ENCODE measurements at regions not wholly inside any gene's neighbourhood (a gene's known extent, or its start where the extent isn't known, plus 50 kb on each side); places are given as distances from the start of the nearest gene placed in this dataset.
"Not testable (repeated sequence)": the region's sequence is repeated elsewhere in the genome, so short reads cannot be mapped to it uniquely, and the experiment has no call there.

- ChIA-PET CTCF (no interaction called here), POLR2A (no interaction called here)
- intact Hi-C loops (cut with DNase I, micrococcal nuclease): no loop called here
- Mint-ChIP-seq H3K36me3 (ENCODE audit: low read depth) (no peaks in the 10 kb centered on the region), H3K27me3 (no peaks in the 10 kb centered on the region), H3K4me3 (no peak overlapping the region), H3K9me3 (ENCODE audit: low read depth) (peaks cover 7% of the 10 kb centered on the region), H3K27ac (no peak overlapping the region), H3K4me1 (no peaks in the 10 kb centered on the region)
- ATAC-seq: no peak
- no peak for DNase-seq
Observed at GRCh38 chr3:65262548-65262947, 574.7 kb upstream of the ADAMTS9 start.

GRCh38 chr3:65259946-65260345 is 572.1 kb upstream of the ADAMTS9 start:
- Mint-ChIP-seq H3K4me3 (no peak overlapping the region), H3K36me3 (ENCODE audit: low read depth) (no peaks in the 10 kb centered on the region), H3K9me3 (ENCODE audit: low read depth) (peaks cover 9% of the 10 kb centered on the region), H3K4me1 (no peaks in the 10 kb centered on the region), H3K27ac (no peak overlapping the region), H3K27me3 (no peaks in the 10 kb centered on the region)
- intact Hi-C loops (cut with DNase I, micrococcal nuclease): no loop called here
- POLR2A ChIA-PET: no interaction called here
- no peak for DNase-seq
- CTCF ChIA-PET: no interaction called here
- ATAC-seq: no peak

- H3K4me3 Mint-ChIP-seq; H3K4me1 Mint-ChIP-seq; H3K27me3 Mint-ChIP-seq; H3K27ac Mint-ChIP-seq; H3K36me3 Mint-ChIP-seq (ENCODE audit: low read depth); DNase-seq; POLR2A ChIA-PET; CTCF ChIA-PET; intact Hi-C loops (cut with DNase I, micrococcal nuclease); ATAC-seq: not testable (repeated sequence)
- peaks cover 13% of the 10 kb centered on the region for H3K9me3 Mint-ChIP-seq (ENCODE audit: low read depth)
Observed at GRCh38 chr3:65252914-65253313, 565.1 kb upstream of the ADAMTS9 start.

GRCh38 chr3:65252266-65252665 is 564.5 kb upstream of the ADAMTS9 start:
- ATAC-seq: no peak
- intact Hi-C loops (cut with DNase I, micrococcal nuclease): no loop called here
- no peak for DNase-seq
- Mint-ChIP-seq H3K4me3 (no peak overlapping the region), H3K36me3 (ENCODE audit: low read depth) (no peaks in the 10 kb centered on the region), H3K27me3 (no peaks in the 10 kb centered on the region), H3K9me3 (ENCODE audit: low read depth) (peaks cover 13% of the 10 kb centered on the region), H3K4me1 (no peaks in the 10 kb centered on the region), H3K27ac (no peak overlapping the region)
- POLR2A ChIA-PET: no interaction called here
- CTCF ChIA-PET: interaction anchor here (0.6 kb wide), 1 partner anchor 8 kb away, joined by 3 read pairs; no protein-coding TSS in a partner anchor

GRCh38 chr3:65251375-65251774 is 563.6 kb upstream of the ADAMTS9 start:
- Mint-ChIP-seq H3K4me3 (no peak overlapping the region), H3K4me1 (no peaks in the 10 kb centered on the region), H3K36me3 (ENCODE audit: low read depth) (no peaks in the 10 kb centered on the region), H3K27ac (no peak overlapping the region), H3K9me3 (ENCODE audit: low read depth) (peaks cover 13% of the 10 kb centered on the region), H3K27me3 (no peaks in the 10 kb centered on the region)
- CTCF ChIA-PET: no interaction called here
- POLR2A ChIA-PET: no interaction called here
- DNase-seq: no peak
- ATAC-seq: no peak
- intact Hi-C loops (cut with DNase I, micrococcal nuclease): no loop called here

- peaks cover 3% of the 10 kb centered on the region for H3K9me3 Mint-ChIP-seq (ENCODE audit: low read depth)
- intact Hi-C loops (cut with DNase I, micrococcal nuclease): no loop called here
- H3K4me1 Mint-ChIP-seq: no peaks in the 10 kb centered on the region
- H3K27me3 Mint-ChIP-seq: no peaks in the 10 kb centered on the region
- ATAC-seq: no peak
- no peak for DNase-seq
- CTCF ChIA-PET: no interaction called here
- H3K27ac Mint-ChIP-seq: no peak overlapping the region
- POLR2A ChIA-PET: no interaction called here
- H3K36me3 Mint-ChIP-seq (ENCODE audit: low read depth): no peaks in the 10 kb centered on the region
- H3K4me3 Mint-ChIP-seq: no peak overlapping the region
Observed at GRCh38 chr3:65246561-65246960, 558.8 kb upstream of the ADAMTS9 start.

GRCh38 chr3:65245133-65246063 is 557.6 kb upstream of the ADAMTS9 start:
- CTCF ChIA-PET: no interaction called here
- no peak for ATAC-seq

GRCh38 chr3:65240366-65240765 is 552.6 kb upstream of the ADAMTS9 start:
- no peaks in the 10 kb centered on the region for H3K4me1 Mint-ChIP-seq
- POLR2A ChIA-PET: no interaction called here
- H3K9me3 Mint-ChIP-seq (ENCODE audit: low read depth): peaks cover 4% of the 10 kb centered on the region
- CTCF ChIA-PET: no interaction called here
- no peaks in the 10 kb centered on the region for H3K27me3 Mint-ChIP-seq
- no peak overlapping the region for H3K4me3 Mint-ChIP-seq
- no peak for DNase-seq
- ATAC-seq: no peak
- H3K27ac Mint-ChIP-seq: no peak overlapping the region
- intact Hi-C loops (cut with DNase I, micrococcal nuclease): no loop called here
- no peaks in the 10 kb centered on the region for H3K36me3 Mint-ChIP-seq (ENCODE audit: low read depth)

More at GRCh38 chr3:65245133-65246063, 557.6 kb upstream of the ADAMTS9 start:
- Mint-ChIP-seq H3K9me3 (ENCODE audit: low read depth) (no peaks in the 10 kb centered on the region), H3K4me1 (no peaks in the 10 kb centered on the region), H3K27me3 (no peaks in the 10 kb centered on the region), H3K36me3 (ENCODE audit: low read depth) (no peaks in the 10 kb centered on the region), H3K27ac (no peak overlapping the region), H3K4me3 (no peak overlapping the region)
- intact Hi-C loops (cut with DNase I, micrococcal nuclease): no loop called here
- DNase-seq: no peak
- POLR2A ChIA-PET: no interaction called here

GRCh38 chr3:65238652-65239051 is 550.9 kb upstream of the ADAMTS9 start:
- H3K36me3 Mint-ChIP-seq (ENCODE audit: low read depth): no peaks in the 10 kb centered on the region
- intact Hi-C loops (cut with DNase I, micrococcal nuclease): no loop called here
- ChIA-PET CTCF (no interaction called here), POLR2A (no interaction called here)
- ATAC-seq (no peak), DNase-seq (no peak)
- H3K27me3 Mint-ChIP-seq: no peaks in the 10 kb centered on the region
- H3K4me3 Mint-ChIP-seq: no peak overlapping the region
- H3K27ac Mint-ChIP-seq: no peak overlapping the region
- peaks cover 4% of the 10 kb centered on the region for H3K9me3 Mint-ChIP-seq (ENCODE audit: low read depth)
- no peaks in the 10 kb centered on the region for H3K4me1 Mint-ChIP-seq

- ATAC-seq (no peak), DNase-seq (no peak)
- ChIA-PET CTCF (interaction anchor here (0.6 to 1.2 kb wide), 2 partner anchors 19 to 658 kb away, joined by 4 read pairs; no protein-coding TSS in a partner anchor), POLR2A (no interaction called here)
- Mint-ChIP-seq H3K36me3 (ENCODE audit: low read depth) (no peaks in the 10 kb centered on the region), H3K4me3 (no peak overlapping the region), H3K27me3 (no peaks in the 10 kb centered on the region), H3K4me1 (no peaks in the 10 kb centered on the region), H3K9me3 (ENCODE audit: low read depth) (peaks cover 4% of the 10 kb centered on the region), H3K27ac (no peak overlapping the region)
- intact Hi-C loops (cut with DNase I, micrococcal nuclease): no loop called here
Observed at GRCh38 chr3:65234499-65234898, 546.7 kb upstream of the ADAMTS9 start.

- no peaks in the 10 kb centered on the region for H3K27me3 Mint-ChIP-seq
Observed at GRCh38 chr3:65233561-65233960, 545.8 kb upstream of the ADAMTS9 start.

GRCh38 chr3:65231544-65231943 is 543.7 kb upstream of the ADAMTS9 start:
- intact Hi-C loops (cut with DNase I, micrococcal nuclease): no loop called here
- Mint-ChIP-seq H3K36me3 (ENCODE audit: low read depth) (no peaks in the 10 kb centered on the region), H3K27me3 (no peaks in the 10 kb centered on the region), H3K4me1 (no peaks in the 10 kb centered on the region), H3K9me3 (ENCODE audit: low read depth) (no peaks in the 10 kb centered on the region), H3K27ac (no peak overlapping the region), H3K4me3 (no peak overlapping the region)
- ChIA-PET POLR2A (no interaction called here), CTCF (no interaction called here)
- DNase-seq (no peak), ATAC-seq (no peak)

More at GRCh38 chr3:65233561-65233960, 545.8 kb upstream of the ADAMTS9 start:
- Mint-ChIP-seq H3K27ac (no peak overlapping the region), H3K36me3 (ENCODE audit: low read depth) (no peaks in the 10 kb centered on the region), H3K4me1 (no peaks in the 10 kb centered on the region), H3K4me3 (no peak overlapping the region), H3K9me3 (ENCODE audit: low read depth) (peaks cover 4% of the 10 kb centered on the region)
- ATAC-seq (no peak), DNase-seq (no peak)
- intact Hi-C loops (cut with DNase I, micrococcal nuclease): no loop called here
- ChIA-PET CTCF (interaction anchor here (0.6 kb wide), 1 partner anchor 79 kb away, joined by 5 read pairs; no protein-coding TSS in a partner anchor), POLR2A (no interaction called here)
